Breast epithelium (tissue), 4 donors: ENCODE measurements at regions not wholly inside any gene's neighbourhood (a gene's known extent, or its start where the extent isn't known, plus 50 kb on each side); places are given as distances from the start of the nearest gene placed in this dataset.

Experiments used
- DNase-seq, 2 donors: peaks; one replicate each; pipeline ENCODE4 v3.0.0-alpha.2; 2019; ENCODE audit warnings: low spot score in 2 of 2
- H3K27ac ChIP-seq, 2 donors: fragments of 200-600 bp; sonication (generic) in 1 of 2; one replicate each; pipeline ENCODE4 v1.5.1; 2016 to 2019; ENCODE audit warnings: mild to moderate bottlenecking in 1 of 2
- H3K27me3 ChIP-seq, 2 donors: fragments of 200-600 bp; sonication (generic) in 1 of 2; one replicate each; pipeline versions ENCODE4 v1.5.1 to v1.6.0; 2017 to 2019; ENCODE audit warnings: control low read depth in 1 of 2, mild to moderate bottlenecking in 1 of 2
- H3K36me3 ChIP-seq: fragments of 200-600 bp; one replicate; pipeline ENCODE4 v1.5.1; 2019
- H3K4me1 ChIP-seq, 2 donors: fragments of 200-600 bp; sonication (generic); one replicate each; pipeline ENCODE4 v1.5.1; 2016 to 2019; ENCODE audit warnings: control low read depth in 1 of 2
- H3K4me3 ChIP-seq, 3 donors: fragments of 200-600 bp; sonication (generic); 1 replicate in 2 of 3; 2 replicates in 1 of 3; pipeline ENCODE4 v1.5.1; 2016 to 2019; ENCODE audit warnings: mild to moderate bottlenecking in 3 of 3, moderate library complexity in 2 of 3
- H3K9me3 ChIP-seq, 2 donors: fragments of 200-600 bp; sonication (generic) in 1 of 2; one replicate each; pipeline ENCODE4 v1.5.1; 2016 to 2019; ENCODE audit warnings: control low read depth in 1 of 2
- POLR2A ChIP-seq: fragments of 450-650 bp; IDR thresholded peaks from one replicate; pipeline ENCODE4 v1.6.1; 2016; ENCODE audit warnings: antibody characterized with exemption, mild to moderate bottlenecking, moderate library complexity
- POLR2AphosphoS5 ChIP-seq, 3 donors: sonication (generic); formaldehyde crosslinking; IDR thresholded peaks; one replicate each; pipeline ENCODE4 v1.6.1; 2017; ENCODE audit warnings: antibody characterized with exemption in 3 of 3
- intact Hi-C: fragments of 100-400 bp; cut with DNase I; formaldehyde crosslinking; loops from one replicate; pipeline ENCODE4 v1.15.1; 2023; ENCODE audit warnings: low total_unique reads
- TF ChIP-seq, protein P1 (sequence below), 3 donors: fragments of 450-650 bp; IDR thresholded peaks; one replicate each; pipeline ENCODE4 v1.5.1; 2016 to 2017; ENCODE audit warnings: antibody characterized with exemption in 3 of 3, mild to moderate bottlenecking in 3 of 3, moderate library complexity in 3 of 3

DNA sequence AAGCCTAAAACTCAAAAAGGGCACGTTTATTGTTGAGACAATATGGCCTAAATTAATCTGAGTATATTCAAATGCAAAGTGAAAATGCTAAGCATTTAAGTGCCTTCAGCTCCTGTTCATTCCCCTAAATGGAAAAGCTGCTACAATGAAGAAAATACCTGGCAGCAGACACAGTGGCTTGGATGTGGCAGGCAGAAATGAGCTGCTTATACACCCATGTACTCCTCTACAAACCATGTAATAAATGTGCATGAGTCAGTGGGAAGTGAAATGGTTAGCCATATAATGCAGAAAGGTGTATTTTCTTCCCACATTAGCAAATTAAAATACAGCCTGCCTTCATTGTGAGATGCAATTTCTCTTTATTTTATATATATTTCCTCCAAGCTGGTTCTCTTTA lies 859.2 kb upstream of the SEMA6A start:
- H3K27ac ChIP-seq: no peak overlapping the region
- no peaks in the 10 kb centered on the region for H3K9me3 ChIP-seq
- H3K4me3 ChIP-seq: no peak overlapping the region
- H3K27me3 ChIP-seq: no peaks in the 10 kb centered on the region
- TF ChIP-seq POLR2AphosphoS5 (IDR thresholded peaks at IDR 0.05) (no peak), POLR2A (no peak)
- TF ChIP-seq, protein P1, sequence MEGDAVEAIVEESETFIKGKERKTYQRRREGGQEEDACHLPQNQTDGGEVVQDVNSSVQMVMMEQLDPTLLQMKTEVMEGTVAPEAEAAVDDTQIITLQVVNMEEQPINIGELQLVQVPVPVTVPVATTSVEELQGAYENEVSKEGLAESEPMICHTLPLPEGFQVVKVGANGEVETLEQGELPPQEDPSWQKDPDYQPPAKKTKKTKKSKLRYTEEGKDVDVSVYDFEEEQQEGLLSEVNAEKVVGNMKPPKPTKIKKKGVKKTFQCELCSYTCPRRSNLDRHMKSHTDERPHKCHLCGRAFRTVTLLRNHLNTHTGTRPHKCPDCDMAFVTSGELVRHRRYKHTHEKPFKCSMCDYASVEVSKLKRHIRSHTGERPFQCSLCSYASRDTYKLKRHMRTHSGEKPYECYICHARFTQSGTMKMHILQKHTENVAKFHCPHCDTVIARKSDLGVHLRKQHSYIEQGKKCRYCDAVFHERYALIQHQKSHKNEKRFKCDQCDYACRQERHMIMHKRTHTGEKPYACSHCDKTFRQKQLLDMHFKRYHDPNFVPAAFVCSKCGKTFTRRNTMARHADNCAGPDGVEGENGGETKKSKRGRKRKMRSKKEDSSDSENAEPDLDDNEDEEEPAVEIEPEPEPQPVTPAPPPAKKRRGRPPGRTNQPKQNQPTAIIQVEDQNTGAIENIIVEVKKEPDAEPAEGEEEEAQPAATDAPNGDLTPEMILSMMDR (IDR thresholded peaks at IDR 0.05): no peak
- DNase-seq: no peak
- no peaks in the 10 kb centered on the region for H3K4me1 ChIP-seq
- intact Hi-C loops: no loop called here
- H3K36me3 ChIP-seq: no peaks in the 10 kb centered on the region

DNA sequence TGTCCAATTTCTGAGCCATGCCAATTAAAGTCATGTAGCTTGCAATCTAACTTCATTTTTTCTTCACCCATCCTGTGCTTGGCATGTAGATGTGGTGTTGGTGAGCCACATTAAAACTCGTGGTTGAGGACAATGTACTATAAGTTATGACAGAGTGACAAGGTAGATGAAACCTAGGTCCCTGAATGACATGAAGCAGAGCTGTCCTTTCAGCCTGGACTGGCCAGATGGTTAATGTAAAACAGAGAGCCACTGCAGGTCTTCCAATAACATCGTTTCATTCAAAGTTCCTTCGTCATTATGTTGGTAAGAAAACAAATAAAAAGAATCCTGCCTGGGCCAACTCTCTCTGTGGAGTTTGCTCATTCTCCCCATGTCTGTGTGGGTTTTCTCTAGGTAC lies 856.5 kb upstream of the SEMA6A start:
- no peak for DNase-seq
- intact Hi-C loops: no loop called here
- TF ChIP-seq POLR2A (no peak), POLR2AphosphoS5 (IDR thresholded peaks at IDR 0.05) (no peak)
- TF ChIP-seq, protein P1 (IDR thresholded peaks at IDR 0.05): no peak
- H3K4me1 ChIP-seq: no peaks in the 10 kb centered on the region
- no peaks in the 10 kb centered on the region for H3K9me3 ChIP-seq
- H3K4me3 ChIP-seq: no peak overlapping the region
- no peak overlapping the region for H3K27ac ChIP-seq
- H3K27me3 ChIP-seq: no peaks in the 10 kb centered on the region
- H3K36me3 ChIP-seq: no peaks in the 10 kb centered on the region

DNA sequence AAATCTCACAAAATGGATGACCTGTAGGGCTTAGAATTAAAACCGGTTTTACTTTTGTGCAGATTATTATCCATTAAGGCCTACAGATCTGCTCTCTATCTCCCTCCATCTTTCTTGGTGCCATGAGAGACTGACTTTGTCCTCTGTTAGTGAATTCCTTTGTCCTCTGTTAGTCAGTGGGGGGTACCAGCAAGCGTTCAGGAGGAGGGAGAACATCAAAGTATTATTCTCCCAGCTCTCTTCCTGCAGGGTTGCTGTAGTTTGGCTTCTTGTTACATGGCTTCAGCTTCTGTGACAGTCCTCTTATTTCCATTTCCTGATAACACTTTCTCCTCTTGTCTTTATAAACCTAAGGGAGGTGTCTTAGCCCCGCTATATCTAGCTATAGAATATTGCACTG lies 850.5 kb upstream of the SEMA6A start:
- intact Hi-C loops: no loop called here
- H3K36me3 ChIP-seq: no peaks in the 10 kb centered on the region
- peaks cover 0 to 7% of the 10 kb centered on the region in 2 donors for H3K9me3 ChIP-seq
- no peaks in the 10 kb centered on the region for H3K4me1 ChIP-seq
- no peaks in the 10 kb centered on the region for H3K27me3 ChIP-seq
- TF ChIP-seq POLR2A: no peak
- H3K4me3 ChIP-seq: no peak overlapping the region
- no peak for DNase-seq
- H3K27ac ChIP-seq: no peak overlapping the region

DNA sequence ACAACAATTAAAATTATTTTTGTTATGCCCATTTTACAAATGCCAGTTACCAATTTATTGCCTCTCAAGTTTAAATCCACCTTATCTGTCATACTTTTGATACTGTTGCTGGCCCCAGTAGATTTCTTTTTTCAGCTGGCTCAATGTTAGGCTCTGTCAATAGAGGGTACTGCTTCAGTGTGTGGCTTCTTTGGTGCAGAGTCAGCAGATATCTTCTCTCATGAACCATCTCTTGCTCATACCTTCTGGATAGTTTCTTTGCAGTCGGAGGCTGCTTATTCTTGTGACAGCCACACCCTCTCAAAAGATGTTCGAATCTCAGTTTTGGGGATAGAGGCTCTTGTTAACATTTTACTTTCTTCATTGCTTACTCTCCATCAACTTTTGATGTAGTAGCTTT lies 849.9 kb upstream of the SEMA6A start:
- no peaks in the 10 kb centered on the region for H3K27me3 ChIP-seq

DNA sequence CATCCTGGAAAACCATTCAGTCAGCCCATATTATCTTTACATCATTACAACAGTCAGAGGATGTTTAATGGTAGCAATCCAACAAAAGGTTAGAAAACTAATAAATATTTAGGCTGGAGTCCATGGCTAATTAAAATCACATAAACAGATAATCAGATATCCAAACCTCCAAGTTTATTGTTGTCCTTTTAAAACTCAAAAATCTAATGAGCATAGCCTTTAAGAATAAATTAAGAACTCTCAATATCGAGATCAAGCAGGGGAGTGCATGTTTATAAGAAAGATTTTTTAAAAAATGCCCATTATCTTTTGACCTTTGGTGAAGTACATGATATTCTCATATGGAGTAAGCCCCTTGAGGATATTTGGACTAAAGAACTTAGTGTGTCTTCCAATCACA lies 842.9 kb upstream of the SEMA6A start:
- TF ChIP-seq POLR2A: no peak
- TF ChIP-seq, protein P1 (IDR thresholded peaks at IDR 0.05): no peak
- no peak for TF ChIP-seq POLR2AphosphoS5 (IDR thresholded peaks at IDR 0.05)
- Histone ChIP-seq H3K36me3 (no peaks in the 10 kb centered on the region), H3K4me3 (no peak overlapping the region), H3K27me3 (no peaks in the 10 kb centered on the region), H3K4me1 (no peaks in the 10 kb centered on the region), H3K27ac (no peak overlapping the region), H3K9me3 (peaks cover 0 to 7% of the 10 kb centered on the region in 2 donors)
- DNase-seq: no peak
- intact Hi-C loops: no loop called here

More for the DNA sequence above, 849.9 kb upstream of the SEMA6A start:
- no peak for DNase-seq
- Histone ChIP-seq H3K4me3 (no peak overlapping the region), H3K27ac (no peak overlapping the region), H3K4me1 (no peaks in the 10 kb centered on the region), H3K36me3 (no peaks in the 10 kb centered on the region), H3K9me3 (peaks cover 0 to 7% of the 10 kb centered on the region in 2 donors)
- intact Hi-C loops: no loop called here
- no peak for TF ChIP-seq POLR2A

DNA sequence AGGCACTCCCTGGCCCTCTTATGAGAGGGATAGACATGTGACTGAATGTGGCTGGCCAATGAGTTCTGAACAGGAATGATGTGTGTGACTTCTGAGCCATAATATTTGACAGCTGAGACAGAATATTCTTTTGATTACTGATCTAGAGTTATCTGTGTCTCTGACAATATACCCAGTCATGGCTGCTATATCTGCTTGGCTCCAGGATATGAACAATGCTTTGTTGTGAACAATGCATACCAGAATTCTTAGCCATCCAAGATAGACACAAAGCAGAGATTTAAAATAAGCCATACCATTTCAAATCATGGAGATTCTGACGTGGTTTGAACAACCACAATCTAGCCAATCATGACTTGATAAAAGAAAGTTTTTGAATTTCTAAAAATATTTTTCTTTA lies 840.3 kb upstream of the SEMA6A start:
- intact Hi-C loops: no loop called here
- no peak for DNase-seq
- TF ChIP-seq POLR2AphosphoS5 (IDR thresholded peaks at IDR 0.05) (no peak), POLR2A (no peak)
- TF ChIP-seq, protein P1 (IDR thresholded peaks at IDR 0.05): no peak

More for the DNA sequence above, 840.3 kb upstream of the SEMA6A start:
- no peak overlapping the region for H3K4me3 ChIP-seq
- H3K27me3 ChIP-seq: no peaks in the 10 kb centered on the region
- H3K36me3 ChIP-seq: no peaks in the 10 kb centered on the region
- no peaks in the 10 kb centered on the region for H3K9me3 ChIP-seq
- no peaks in the 10 kb centered on the region for H3K4me1 ChIP-seq
- H3K27ac ChIP-seq: no peak overlapping the region
